Brain microvascular endothelial cell (primary cell): ENCODE measurements at regions not wholly inside any gene's neighbourhood (a gene's known extent, or its start where the extent isn't known, plus 50 kb on each side); places are given as distances from the start of the nearest gene placed in this dataset.

ENCODE experiments used
- DNase-seq: peaks from one replicate; pipeline ENCODE4 v3.0.0-alpha.2; 2020
- H3K27ac ChIP-seq: fragments of 250-450 bp; sonication (Bioruptor Pico); 2 replicates; pipeline ENCODE4 v1.5.1; 2020; ENCODE audit warnings: mild to moderate bottlenecking, moderate library complexity
- H3K27me3 ChIP-seq: fragments of 250-450 bp; sonication (Bioruptor Pico); replicated peaks from 2 replicates; pipeline ENCODE4 v1.5.1; 2020; ENCODE audit warnings: mild to moderate bottlenecking
- H3K36me3 ChIP-seq: fragments of 250-450 bp; sonication (Bioruptor Pico); replicated peaks from 2 replicates; pipeline ENCODE4 v1.5.1; 2020; ENCODE audit warnings: mild to moderate bottlenecking
- H3K4me3 ChIP-seq: 2 replicates; pipeline ENCODE4 v1.5.1; 2011; ENCODE audit warnings: low read depth, mild to moderate bottlenecking, control low read depth, low read length, moderate library complexity
- CTCF ChIP-seq: IDR thresholded peaks from 2 replicates; pipeline ENCODE4 v1.5.1; 2011; ENCODE audit warnings: low read depth, mild to moderate bottlenecking, moderate library complexity, low read length, control low read depth, inconsistent platforms; ENCODE audit errors: missing control alignments
- in situ Hi-C: cut with HindIII; loops from 2 replicates; pipeline ENCODE4 v1.10.0; 2017; ENCODE audit warnings: low sequenced_read_pairs, low pct_ligation_motif_present

GRCh38 chr1:76018045-76018444 is 56.5 kb upstream of the ST6GALNAC3 start:
- H3K27me3 ChIP-seq, result no peaks in the 10 kb centered on the region

GRCh38 chr1:76021846-76022245 is 52.7 kb upstream of the ST6GALNAC3 start:
- Histone ChIP-seq H3K27me3 (no peaks in the 10 kb centered on the region), H3K4me3 (no peak overlapping the region), H3K36me3 (no peaks in the 10 kb centered on the region), H3K27ac (no peak overlapping the region)
- TF ChIP-seq CTCF, result no peak
- no peak for DNase-seq
- in situ Hi-C loops, result no loop called here

More at GRCh38 chr1:76018045-76018444, 56.5 kb upstream of the ST6GALNAC3 start:
- no peak overlapping the region for H3K27ac ChIP-seq
- in situ Hi-C loops, result no loop called here
- DNase-seq, result no peak
- H3K36me3 ChIP-seq, result no peaks in the 10 kb centered on the region
- H3K4me3 ChIP-seq, result no peak overlapping the region
- no peak for TF ChIP-seq CTCF

- Histone ChIP-seq H3K27me3 (no peaks in the 10 kb centered on the region), H3K4me3 (no peak overlapping the region), H3K36me3 (no peaks in the 10 kb centered on the region), H3K27ac (no peak overlapping the region)
- peak; percentile 9 for DNase-seq
- TF ChIP-seq CTCF, result no peak
- in situ Hi-C loops, result no loop called here
Observed at GRCh38 chr1:76023669-76024435, 50.7 kb upstream of the ST6GALNAC3 start.
